B cell (primary cell): ENCODE measurements at regions not wholly inside any gene's neighbourhood (a gene's known extent, or its start where the extent isn't known, plus 50 kb on each side); places are given as distances from the start of the nearest gene placed in this dataset.

Experiments used
- EZH2 ChIP-seq: IDR thresholded peaks from 2 replicates; pipeline ENCODE4 v1.6.1; 2012; ENCODE audit warnings: borderline replicate concordance, low read depth, mild to moderate bottlenecking, moderate library complexity, low read length; ENCODE audit not compliant: insufficient read depth, poor library complexity, severe bottlenecking
- TF ChIP-seq, protein P1 (sequence below): fragments of 200-600 bp; IDR thresholded peaks from one replicate; pipeline ENCODE4 v1.8.0; 2022; ENCODE audit warnings: antibody characterized with exemption, mild to moderate bottlenecking

DNA sequence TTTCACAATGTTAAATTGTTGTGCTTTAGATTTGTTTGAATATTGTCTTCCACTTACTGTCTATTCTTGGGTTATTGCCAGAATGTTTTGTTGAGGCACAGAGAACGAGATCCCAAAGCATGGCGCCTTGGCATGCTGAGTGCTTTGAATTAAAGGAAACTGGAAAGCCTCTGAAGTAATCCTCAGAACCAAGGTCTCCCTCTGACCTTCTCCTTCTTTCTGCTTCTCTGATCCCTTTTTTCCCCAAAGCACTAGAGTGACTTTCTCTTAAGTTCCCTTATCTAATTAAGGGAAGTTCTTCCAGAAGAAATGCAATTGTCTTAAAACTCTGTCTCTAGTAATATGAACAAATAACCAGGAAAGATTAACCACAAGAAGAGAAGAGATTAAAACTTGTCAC is 214.7 kb downstream of the SPP2 start:
- TF ChIP-seq, protein P1, sequence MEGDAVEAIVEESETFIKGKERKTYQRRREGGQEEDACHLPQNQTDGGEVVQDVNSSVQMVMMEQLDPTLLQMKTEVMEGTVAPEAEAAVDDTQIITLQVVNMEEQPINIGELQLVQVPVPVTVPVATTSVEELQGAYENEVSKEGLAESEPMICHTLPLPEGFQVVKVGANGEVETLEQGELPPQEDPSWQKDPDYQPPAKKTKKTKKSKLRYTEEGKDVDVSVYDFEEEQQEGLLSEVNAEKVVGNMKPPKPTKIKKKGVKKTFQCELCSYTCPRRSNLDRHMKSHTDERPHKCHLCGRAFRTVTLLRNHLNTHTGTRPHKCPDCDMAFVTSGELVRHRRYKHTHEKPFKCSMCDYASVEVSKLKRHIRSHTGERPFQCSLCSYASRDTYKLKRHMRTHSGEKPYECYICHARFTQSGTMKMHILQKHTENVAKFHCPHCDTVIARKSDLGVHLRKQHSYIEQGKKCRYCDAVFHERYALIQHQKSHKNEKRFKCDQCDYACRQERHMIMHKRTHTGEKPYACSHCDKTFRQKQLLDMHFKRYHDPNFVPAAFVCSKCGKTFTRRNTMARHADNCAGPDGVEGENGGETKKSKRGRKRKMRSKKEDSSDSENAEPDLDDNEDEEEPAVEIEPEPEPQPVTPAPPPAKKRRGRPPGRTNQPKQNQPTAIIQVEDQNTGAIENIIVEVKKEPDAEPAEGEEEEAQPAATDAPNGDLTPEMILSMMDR, result no peak
- no peak for TF ChIP-seq EZH2
